DND-41 (cell line): ENCODE measurements at regions not wholly inside any gene's neighbourhood (a gene's known extent, or its start where the extent isn't known, plus 50 kb on each side); places are given as distances from the start of the nearest gene placed in this dataset.

Experiments used
- EZH2 ChIP-seq: IDR thresholded peaks from 3 replicates; pipeline ENCODE4 v1.6.1; 2012; ENCODE audit warnings: borderline replicate concordance, low read depth, mild to moderate bottlenecking, moderate library complexity, low read length, inconsistent platforms; ENCODE audit not compliant: severe bottlenecking
- TF ChIP-seq, protein P1 (sequence below): IDR thresholded peaks from 2 replicates; pipeline ENCODE4 v1.5.1; 2012; ENCODE audit warnings: borderline replicate concordance, low read length, moderate library complexity, mild to moderate bottlenecking; ENCODE audit not compliant: poor library complexity, severe bottlenecking; ENCODE audit errors: extremely low read depth

DNA sequence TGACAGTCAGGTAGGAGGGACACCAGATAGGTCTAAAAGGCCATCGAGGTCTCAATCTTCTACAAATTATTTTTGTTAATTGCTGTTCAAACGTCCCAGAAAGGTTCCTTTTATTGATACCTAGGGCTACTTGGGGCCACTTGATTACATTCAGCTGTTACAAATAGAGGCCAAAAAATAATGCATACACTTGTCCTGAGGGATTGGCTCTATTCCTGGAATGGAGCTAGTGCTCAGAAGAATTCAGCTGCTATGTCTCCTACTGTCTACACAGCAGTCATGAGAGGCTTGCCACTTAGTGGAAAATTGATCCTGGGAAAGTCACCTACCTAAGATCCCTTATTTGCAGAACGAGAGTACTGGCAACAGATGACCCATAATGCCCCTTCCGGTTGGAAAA lies 498.3 kb downstream of the ADGRL2 start:
- no peak for TF ChIP-seq EZH2
- TF ChIP-seq, protein P1, sequence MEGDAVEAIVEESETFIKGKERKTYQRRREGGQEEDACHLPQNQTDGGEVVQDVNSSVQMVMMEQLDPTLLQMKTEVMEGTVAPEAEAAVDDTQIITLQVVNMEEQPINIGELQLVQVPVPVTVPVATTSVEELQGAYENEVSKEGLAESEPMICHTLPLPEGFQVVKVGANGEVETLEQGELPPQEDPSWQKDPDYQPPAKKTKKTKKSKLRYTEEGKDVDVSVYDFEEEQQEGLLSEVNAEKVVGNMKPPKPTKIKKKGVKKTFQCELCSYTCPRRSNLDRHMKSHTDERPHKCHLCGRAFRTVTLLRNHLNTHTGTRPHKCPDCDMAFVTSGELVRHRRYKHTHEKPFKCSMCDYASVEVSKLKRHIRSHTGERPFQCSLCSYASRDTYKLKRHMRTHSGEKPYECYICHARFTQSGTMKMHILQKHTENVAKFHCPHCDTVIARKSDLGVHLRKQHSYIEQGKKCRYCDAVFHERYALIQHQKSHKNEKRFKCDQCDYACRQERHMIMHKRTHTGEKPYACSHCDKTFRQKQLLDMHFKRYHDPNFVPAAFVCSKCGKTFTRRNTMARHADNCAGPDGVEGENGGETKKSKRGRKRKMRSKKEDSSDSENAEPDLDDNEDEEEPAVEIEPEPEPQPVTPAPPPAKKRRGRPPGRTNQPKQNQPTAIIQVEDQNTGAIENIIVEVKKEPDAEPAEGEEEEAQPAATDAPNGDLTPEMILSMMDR = no peak
